Endothelial cell (in vitro differentiated cells): ENCODE measurements at regions not wholly inside any gene's neighbourhood (a gene's known extent, or its start where the extent isn't known, plus 50 kb on each side); places are given as distances from the start of the nearest gene placed in this dataset.

Experiments
- DNase-seq: peaks from one replicate; pipeline ENCODE4 v3.0.0; 2021; ENCODE audit warnings: low spot score
- H3K27ac Mint-ChIP-seq: one replicate; pipeline ENCODE4 v1.8.0; 2021; ENCODE audit warnings: mixed read lengths, inconsistent platforms; ENCODE audit not compliant: unreplicated experiment
- H3K27me3 Mint-ChIP-seq: one replicate; pipeline ENCODE4 v1.8.0; 2021; ENCODE audit warnings: mild to moderate bottlenecking, moderate library complexity, mixed read lengths, inconsistent platforms; ENCODE audit not compliant: unreplicated experiment
- H3K36me3 Mint-ChIP-seq: one replicate; pipeline ENCODE4 v1.8.0; 2021; ENCODE audit warnings: mild to moderate bottlenecking, low read depth, mixed read lengths, inconsistent platforms; ENCODE audit not compliant: unreplicated experiment
- H3K4me1 Mint-ChIP-seq: one replicate; pipeline ENCODE4 v1.8.0; 2021; ENCODE audit warnings: mild to moderate bottlenecking, mixed read lengths, inconsistent platforms; ENCODE audit not compliant: unreplicated experiment
- H3K4me3 Mint-ChIP-seq: one replicate; pipeline ENCODE4 v1.8.0; 2021; ENCODE audit warnings: mild to moderate bottlenecking, mixed read lengths, inconsistent platforms; ENCODE audit not compliant: unreplicated experiment
- H3K9me3 Mint-ChIP-seq: one replicate; pipeline ENCODE4 v1.8.0; 2021; ENCODE audit warnings: mixed read lengths, inconsistent platforms; ENCODE audit not compliant: unreplicated experiment
- CTCF ChIP-seq: fragments of 200-600 bp; sonication (generic); IDR thresholded peaks from one replicate; pipeline ENCODE4 v1.5.0; 2021; ENCODE audit warnings: antibody characterized with exemption; ENCODE audit not compliant: unreplicated experiment

DNA sequence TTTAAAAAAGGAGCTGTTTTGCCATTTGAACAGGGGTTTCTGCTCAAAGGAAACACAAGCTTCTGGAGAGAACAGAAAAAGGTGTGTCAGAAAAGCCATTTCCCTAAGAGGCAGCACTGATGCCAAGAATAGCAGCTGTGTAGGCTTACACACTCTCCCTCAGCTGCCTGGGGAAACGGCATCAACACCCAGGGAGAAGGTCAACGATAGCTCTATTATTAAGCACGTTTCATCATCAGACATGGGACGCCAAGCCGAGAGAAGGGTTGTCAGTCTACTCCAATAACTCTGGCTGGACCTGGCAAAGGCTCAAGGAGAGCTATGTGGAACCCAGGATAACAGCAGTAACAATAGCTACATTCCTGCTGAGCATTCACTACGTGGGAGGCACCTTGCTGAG, 314.2 kb downstream of the CDK5RAP2 start:
- Mint-ChIP-seq H3K36me3 (no peaks in the 10 kb centered on the region), H3K27ac (no peak overlapping the region), H3K9me3 (no peaks in the 10 kb centered on the region), H3K4me3 (no peak overlapping the region), H3K27me3 (peaks cover 3% of the 10 kb centered on the region), H3K4me1 (no peaks in the 10 kb centered on the region)
- no peak for DNase-seq
- no peak for TF ChIP-seq CTCF

- no peaks in the 10 kb centered on the region for H3K36me3 Mint-ChIP-seq
- H3K4me3 Mint-ChIP-seq, result no peak overlapping the region
- TF ChIP-seq CTCF, result no peak
- peaks cover 3% of the 10 kb centered on the region for H3K27me3 Mint-ChIP-seq
- no peaks in the 10 kb centered on the region for H3K4me1 Mint-ChIP-seq
- no peaks in the 10 kb centered on the region for H3K9me3 Mint-ChIP-seq
- H3K27ac Mint-ChIP-seq, result no peak overlapping the region
- no peak for DNase-seq
These were observed 315.4 kb downstream of the CDK5RAP2 start for GRCh38 chr9:120264528-120264927.

GRCh38 chr9:120263836-120264235, 316.1 kb downstream of the CDK5RAP2 start:
- no peak overlapping the region for H3K27ac Mint-ChIP-seq
- H3K9me3 Mint-ChIP-seq, result no peaks in the 10 kb centered on the region
- no peaks in the 10 kb centered on the region for H3K36me3 Mint-ChIP-seq
- no peaks in the 10 kb centered on the region for H3K4me1 Mint-ChIP-seq
- peaks cover 3% of the 10 kb centered on the region for H3K27me3 Mint-ChIP-seq
- TF ChIP-seq CTCF, result no peak
- H3K4me3 Mint-ChIP-seq, result no peak overlapping the region
- DNase-seq, result no peak

GRCh38 chr9:120261419-120261818, 318.5 kb downstream of the CDK5RAP2 start:
- no peak overlapping the region for H3K4me3 Mint-ChIP-seq
- no peak for DNase-seq
- peaks cover 3% of the 10 kb centered on the region for H3K27me3 Mint-ChIP-seq
- H3K9me3 Mint-ChIP-seq, result no peaks in the 10 kb centered on the region
- H3K4me1 Mint-ChIP-seq, result no peaks in the 10 kb centered on the region
- no peak for TF ChIP-seq CTCF
- H3K36me3 Mint-ChIP-seq, result no peaks in the 10 kb centered on the region
- H3K27ac Mint-ChIP-seq, result no peak overlapping the region

- no peak overlapping the region for H3K4me3 Mint-ChIP-seq
- TF ChIP-seq CTCF, result no peak
- H3K27ac Mint-ChIP-seq, result no peak overlapping the region
- H3K27me3 Mint-ChIP-seq, result peaks cover 3% of the 10 kb centered on the region
- H3K9me3 Mint-ChIP-seq, result no peaks in the 10 kb centered on the region
- no peak for DNase-seq
- no peaks in the 10 kb centered on the region for H3K36me3 Mint-ChIP-seq
- H3K4me1 Mint-ChIP-seq, result no peaks in the 10 kb centered on the region
These were observed 320.9 kb downstream of the CDK5RAP2 start for GRCh38 chr9:120259100-120259499.
